Endometrial microvascular endothelial cells (primary cell): ENCODE measurements at regions not wholly inside any gene's neighbourhood (a gene's known extent, or its start where the extent isn't known, plus 50 kb on each side); places are given as distances from the start of the nearest gene placed in this dataset.

Experiments
- in situ Hi-C: cut with HindIII; loops from 2 replicates; pipeline ENCODE4 v1.10.0; 2017; ENCODE audit warnings: low sequenced_read_pairs, low pct_unique_long_range_greater_than_20kb; ENCODE audit errors: inconsistent ontology term

DNA sequence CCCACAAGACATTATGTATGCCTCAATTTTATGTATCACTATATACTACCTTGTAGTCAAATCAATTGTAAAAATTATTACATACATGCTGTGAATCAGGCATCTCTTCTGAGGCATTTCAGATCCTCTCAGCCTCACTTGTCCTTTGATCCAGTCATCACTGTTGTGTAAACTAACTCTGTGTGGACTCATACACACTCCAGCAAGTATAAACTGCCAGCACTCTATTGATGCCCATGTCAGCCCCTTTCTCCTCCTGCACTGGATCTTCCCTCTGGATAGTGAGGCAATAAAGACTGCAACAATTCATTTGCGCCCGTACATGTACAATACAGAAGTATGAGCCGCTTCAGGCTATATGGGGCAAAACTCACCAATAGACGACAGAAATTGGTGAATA is 364.7 kb upstream of the TGFBR2 start:
- in situ Hi-C loops: no loop called here

GRCh38 chr3:30245858-30246622 is 360.4 kb upstream of the TGFBR2 start:
- in situ Hi-C loops: no loop called here

GRCh38 chr3:30248423-30248822 is 358.0 kb upstream of the TGFBR2 start:
- in situ Hi-C loops: no loop called here

- in situ Hi-C loops: no loop called here
These were observed 353.9 kb upstream of the TGFBR2 start for GRCh38 chr3:30252474-30252873.

GRCh38 chr3:30253832-30254231 is 352.6 kb upstream of the TGFBR2 start:
- in situ Hi-C loops: no loop called here

- in situ Hi-C loops: no loop called here
These were observed 349.9 kb upstream of the TGFBR2 start for GRCh38 chr3:30256474-30256873.

DNA sequence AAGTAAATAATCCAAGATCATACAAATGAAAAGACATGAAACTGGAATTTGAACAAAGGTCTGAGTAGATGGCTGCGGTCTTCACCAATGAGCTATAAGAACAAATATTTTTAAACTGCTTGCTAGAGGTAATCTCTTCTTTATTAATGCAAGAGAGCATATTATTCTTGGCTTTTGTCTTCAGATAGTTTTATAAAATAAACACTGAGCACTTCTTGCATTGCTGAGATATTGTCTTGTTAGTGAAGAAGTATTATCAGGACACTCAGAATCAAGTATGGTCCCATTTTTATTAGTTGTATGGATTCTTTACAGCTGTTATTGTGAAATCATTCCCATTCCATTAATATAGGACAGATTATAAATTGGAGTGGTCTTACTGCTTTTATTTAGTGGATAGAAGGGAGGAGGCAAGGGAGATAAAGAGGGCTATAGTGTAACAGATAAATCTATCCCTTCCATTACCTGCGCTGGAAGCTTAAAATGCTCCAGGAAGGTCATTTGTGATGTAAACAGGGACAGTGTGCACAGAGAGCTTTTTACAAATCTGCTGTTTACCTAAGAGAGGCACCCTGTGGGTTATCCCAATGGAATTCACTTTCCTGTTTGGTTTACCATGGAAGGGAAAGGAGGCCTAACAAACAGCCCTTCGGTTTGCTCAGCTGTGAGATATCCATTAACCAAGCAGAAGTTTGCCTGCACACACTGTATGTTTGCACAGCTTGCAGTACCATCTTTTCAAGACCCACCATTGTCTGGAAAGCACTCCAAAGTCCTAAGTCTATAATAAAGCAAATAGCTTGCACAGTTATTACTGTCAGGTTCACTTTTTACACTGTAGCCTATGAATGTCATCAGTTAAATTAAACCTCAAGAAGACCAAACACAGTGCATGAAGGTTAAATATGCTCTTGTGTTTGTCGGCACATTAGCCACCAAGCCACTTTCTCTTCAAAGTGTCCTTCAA is 347.7 kb upstream of the TGFBR2 start:
- in situ Hi-C loops: no loop called here

- in situ Hi-C loops: no loop called here
These were observed 346.7 kb upstream of the TGFBR2 start for GRCh38 chr3:30259730-30260129.

DNA sequence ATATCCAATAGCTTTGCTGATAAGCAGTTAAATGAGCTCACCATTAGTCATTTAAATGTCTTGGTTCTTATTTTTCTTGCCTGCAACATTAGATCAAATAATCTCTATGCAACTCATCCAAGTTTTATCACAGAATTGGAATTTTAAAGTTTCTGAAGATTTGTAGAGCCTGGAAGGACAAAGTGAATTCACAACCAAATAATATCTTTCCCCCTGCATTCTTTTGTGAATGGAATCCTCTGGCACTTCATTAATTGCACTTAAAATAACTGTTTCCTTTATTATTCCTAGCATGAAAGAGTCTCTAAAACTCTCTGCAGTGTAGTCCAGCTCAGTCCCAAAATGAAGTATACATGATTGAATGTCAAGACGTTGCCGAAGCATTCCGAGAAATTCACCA is 345.6 kb upstream of the TGFBR2 start:
- in situ Hi-C loops: no loop called here

DNA sequence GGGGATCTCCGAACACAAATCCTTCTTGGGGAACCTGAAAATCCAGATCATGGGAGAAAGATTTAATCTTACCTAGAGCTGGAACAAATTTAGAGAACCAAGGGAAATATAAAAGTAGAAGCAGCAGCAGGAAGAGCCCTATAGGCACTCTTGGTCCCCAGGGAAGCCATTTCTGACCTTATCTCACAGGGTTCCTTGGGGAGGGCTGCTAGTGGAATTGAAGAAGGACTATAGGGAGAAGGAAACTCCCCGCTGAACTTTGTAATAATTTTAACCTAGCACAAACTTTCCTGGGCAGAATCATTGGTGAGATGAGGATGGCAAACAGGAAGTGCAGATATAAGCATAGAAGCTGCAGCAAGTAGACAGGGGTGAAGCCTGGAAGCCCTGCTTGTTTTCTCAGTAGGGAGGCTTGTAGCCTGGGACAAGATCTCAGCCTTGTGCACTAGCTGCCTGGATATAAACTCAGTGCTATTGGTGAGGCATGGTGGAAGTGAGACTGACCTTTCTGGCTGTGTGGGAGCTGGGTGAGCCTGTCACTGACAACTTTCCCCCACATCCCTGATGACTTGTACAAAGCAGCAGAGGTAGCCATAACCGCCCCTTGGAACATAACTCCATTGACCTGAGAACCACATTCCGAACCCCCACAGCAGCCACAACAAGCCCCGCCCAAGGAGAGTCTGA is 343.0 kb upstream of the TGFBR2 start:
- in situ Hi-C loops: no loop called here

- in situ Hi-C loops: no loop called here
These were observed 342.5 kb upstream of the TGFBR2 start for GRCh38 chr3:30263925-30264313.

DNA sequence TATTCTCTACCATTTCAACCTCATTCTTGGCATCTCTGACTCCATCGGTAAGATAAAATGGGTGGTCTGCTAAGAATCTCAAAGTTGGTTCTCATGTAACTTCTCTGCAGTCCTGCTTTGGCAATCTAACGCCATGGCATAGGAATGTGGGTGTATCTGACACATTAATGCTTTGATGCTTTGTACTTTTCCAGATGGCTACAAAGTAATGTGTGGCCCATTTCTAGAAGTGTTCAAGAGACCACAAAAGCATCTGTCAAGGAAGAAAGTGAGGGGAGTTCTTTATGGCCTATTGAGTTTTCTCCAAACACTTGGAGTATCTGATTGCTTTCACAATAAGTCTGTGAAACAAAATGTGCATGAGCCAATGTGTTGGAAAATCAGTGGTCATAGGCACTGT is 339.9 kb upstream of the TGFBR2 start:
- in situ Hi-C loops: no loop called here

DNA sequence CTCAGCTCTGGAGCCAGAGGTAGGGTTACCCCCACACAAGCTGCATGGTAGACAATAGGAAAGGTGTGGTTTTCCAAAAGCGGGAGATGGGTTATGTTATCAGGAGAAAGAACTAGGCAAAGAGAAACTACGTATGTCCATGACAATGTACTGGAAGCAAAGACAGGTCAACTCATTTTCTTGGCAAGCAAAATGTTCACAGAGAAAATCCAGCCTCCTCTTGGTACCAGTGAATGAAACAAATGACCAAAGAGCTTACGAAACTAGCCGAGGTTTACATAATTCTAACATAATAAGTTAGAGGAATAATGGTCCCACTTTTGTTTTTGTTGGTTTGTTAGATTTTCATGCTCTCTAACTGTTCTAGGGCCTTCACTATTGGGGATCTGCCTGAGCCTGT is 338.1 kb upstream of the TGFBR2 start:
- in situ Hi-C loops: no loop called here

- in situ Hi-C loops: no loop called here
These were observed 336.5 kb upstream of the TGFBR2 start for GRCh38 chr3:30269751-30270445.

DNA sequence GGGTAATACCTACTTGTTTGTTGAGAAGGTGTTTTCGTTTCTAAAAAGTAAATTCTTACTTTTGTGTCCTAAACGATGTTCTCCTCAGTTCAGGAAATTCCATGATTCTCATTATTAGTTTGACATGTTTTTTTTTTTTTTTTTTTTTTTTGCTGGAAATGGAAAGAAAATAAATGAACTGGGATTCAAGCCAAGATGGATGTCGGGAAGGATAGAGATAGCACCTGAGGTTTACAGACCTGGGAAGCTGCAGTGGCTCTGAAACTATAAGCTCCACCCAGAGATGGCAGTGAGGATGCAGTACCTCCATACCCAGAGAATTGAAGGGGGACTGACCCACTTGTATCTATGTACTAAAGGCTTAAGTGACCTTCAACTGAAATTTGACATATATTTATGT is 334.6 kb upstream of the TGFBR2 start:
- in situ Hi-C loops: no loop called here

- in situ Hi-C loops: no loop called here
These were observed 332.9 kb upstream of the TGFBR2 start for GRCh38 chr3:30273304-30274072.

GRCh38 chr3:30277494-30277893 is 328.9 kb upstream of the TGFBR2 start:
- in situ Hi-C loops: no loop called here

GRCh38 chr3:30281526-30281925 is 324.9 kb upstream of the TGFBR2 start:
- in situ Hi-C loops: no loop called here
